ENCODE measurements at regions not wholly inside any gene's neighbourhood (a gene's known extent, or its start where the extent isn't known, plus 50 kb on each side); places are given as distances from the start of the nearest gene placed in this dataset.

- Histone ChIP-seq H3K4me1 (ENCODE audit: control insufficient read depth, insufficient read depth, low read length) (no peaks in the 10 kb centered on the region), H3K9me3 (ENCODE audit: control insufficient read depth, insufficient read depth, low read depth, low read length) (no peaks in the 10 kb centered on the region), H3K4me3 (ENCODE audit: low read depth, low read length) (no peak overlapping the region), H3K36me3 (ENCODE audit: control insufficient read depth in 2 of 2, insufficient read depth in 1 of 2, low read length in 2 of 2) (no peaks in the 10 kb centered on the region), H3K27ac (ENCODE audit: extremely low read depth, low read depth, low read length) (no peak overlapping the region)
- ChIA-PET CTCF (interaction anchor here (0.7 kb wide), 1 partner anchor 90 kb away, joined by 4 read pairs; no protein-coding TSS in a partner anchor), POLR2A (no interaction called here)
- TF ChIP-seq ZNF114 (tag by site-specific recombination; IDR thresholded peaks at IDR 0.05) = no peak
- TF ChIP-seq ZNF37A (tag by site-specific recombination; IDR thresholded peaks at IDR 0.05) = no peak
- no peak for TF ChIP-seq ZBTB44 (tag by site-specific recombination; IDR thresholded peaks at IDR 0.05)
These were observed 144.5 kb upstream of the FTMT start for GRCh38 chr5:121707178-121707577.

- no peaks in the 10 kb centered on the region for H3K9me3 ChIP-seq (ENCODE audit: control insufficient read depth, insufficient read depth, low read depth, low read length)
- H3K4me1 ChIP-seq (ENCODE audit: control insufficient read depth, insufficient read depth, low read length) = no peaks in the 10 kb centered on the region
- CTCF ChIA-PET = no interaction called here
- no peak for TF ChIP-seq ZNF404 (tag by site-specific recombination; IDR thresholded peaks at IDR 0.05)
- TF ChIP-seq ZBTB48 (tag by site-specific recombination; IDR thresholded peaks at IDR 0.05) = no peak
- no peak for TF ChIP-seq ZNF423 (tag by site-specific recombination; IDR thresholded peaks at IDR 0.05)
- TF ChIP-seq ZBTB1 (tag by site-specific recombination; IDR thresholded peaks at IDR 0.05) = no peak
- no peak for TF ChIP-seq ZNF692 (tag by site-specific recombination; IDR thresholded peaks at IDR 0.05)
- TF ChIP-seq ZFP3 (tag by site-specific recombination; IDR thresholded peaks at IDR 0.05; ENCODE audit: low read depth) = no peak
- no peak for TF ChIP-seq ZNF398 (tag by site-specific recombination; IDR thresholded peaks at IDR 0.05)
- no peak for TF ChIP-seq ZNF362 (tag by site-specific recombination; IDR thresholded peaks at IDR 0.05)
- no peak for TF ChIP-seq ZNF148 (tag by site-specific recombination; IDR thresholded peaks at IDR 0.05; ENCODE audit: borderline replicate concordance)
- TF ChIP-seq ZNF311 (tag by site-specific recombination; IDR thresholded peaks at IDR 0.05; ENCODE audit: borderline replicate concordance) = no peak
- no peak for TF ChIP-seq ZNF140 (tag by site-specific recombination; IDR thresholded peaks at IDR 0.05)
- no peak for TF ChIP-seq ZNF48 (tag by site-specific recombination; IDR thresholded peaks at IDR 0.05)
- TF ChIP-seq IKZF3 (tag by site-specific recombination; IDR thresholded peaks at IDR 0.05) = no peak
- TF ChIP-seq ZNF24 (tag by site-specific recombination; IDR thresholded peaks at IDR 0.05) = no peak
- TF ChIP-seq ZNF596 (tag by site-specific recombination; IDR thresholded peaks at IDR 0.05) = no peak
- TF ChIP-seq HOXA7 (CRISPR knock-in tag; IDR thresholded peaks at IDR 0.05; ENCODE audit: borderline replicate concordance) = no peak
- TF ChIP-seq RBAK (tag by site-specific recombination; IDR thresholded peaks at IDR 0.05) = no peak
- TF ChIP-seq ZNF138 (tag by site-specific recombination; IDR thresholded peaks at IDR 0.05; ENCODE audit: borderline replicate concordance) = no peak
- no peak for TF ChIP-seq HOXD13 (CRISPR knock-in tag; IDR thresholded peaks at IDR 0.05; ENCODE audit: borderline replicate concordance)
- no peak for TF ChIP-seq ZNF529 (tag by site-specific recombination; IDR thresholded peaks at IDR 0.05; ENCODE audit: insufficient replicate concordance)
- H3K4me3 ChIP-seq (ENCODE audit: low read depth, low read length) = no peak overlapping the region
- H3K36me3 ChIP-seq (ENCODE audit: control insufficient read depth in 2 of 2, insufficient read depth in 1 of 2, low read length in 2 of 2) = no peaks in the 10 kb centered on the region
- POLR2A ChIA-PET = no interaction called here
- no peak overlapping the region for H3K27ac ChIP-seq (ENCODE audit: extremely low read depth, low read depth, low read length)
These were observed 140.3 kb upstream of the FTMT start for GRCh38 chr5:121711416-121711815.
